ENCODE measurements at regions not wholly inside any gene's neighbourhood (a gene's known extent, or its start where the extent isn't known, plus 50 kb on each side); places are given as distances from the start of the nearest gene placed in this dataset.

GRCh38 chr5:24831989-24832388 is 187.2 kb upstream of the CDH10 start:
- no peak for DNase-seq (ENCODE audit: low spot score)

GRCh38 chr5:24823625-24824024 is 178.8 kb upstream of the CDH10 start:
- DNase-seq (ENCODE audit: low spot score) = peak; percentile 52

GRCh38 chr5:24819841-24820240 is 175.1 kb upstream of the CDH10 start:
- no peak for DNase-seq (ENCODE audit: low spot score)

- no peak for DNase-seq (ENCODE audit: low spot score)
These were observed 173.2 kb upstream of the CDH10 start for GRCh38 chr5:24817966-24818365.

GRCh38 chr5:24816206-24816605 is 171.4 kb upstream of the CDH10 start:
- DNase-seq (ENCODE audit: low spot score) = no peak

- DNase-seq (ENCODE audit: low spot score) = no peak
These were observed 160.5 kb upstream of the CDH10 start for GRCh38 chr5:24805230-24805629.

- no peak for DNase-seq (ENCODE audit: low spot score)
These were observed 159.5 kb upstream of the CDH10 start for GRCh38 chr5:24804221-24804681.

- DNase-seq (ENCODE audit: low spot score) = no peak
These were observed 146.5 kb upstream of the CDH10 start for GRCh38 chr5:24791326-24791725.

GRCh38 chr5:24789611-24790351 is 145.0 kb upstream of the CDH10 start:
- DNase-seq (ENCODE audit: low spot score) = no peak

- no peak for DNase-seq (ENCODE audit: low spot score)
These were observed 144.2 kb upstream of the CDH10 start for GRCh38 chr5:24788829-24789514.

- DNase-seq (ENCODE audit: low spot score) = no peak
These were observed 141.3 kb upstream of the CDH10 start for GRCh38 chr5:24786108-24786507.

- DNase-seq (ENCODE audit: low spot score) = no peak
These were observed 138.8 kb upstream of the CDH10 start for GRCh38 chr5:24783596-24783995.

GRCh38 chr5:24777392-24777791 is 132.6 kb upstream of the CDH10 start:
- no peak for DNase-seq (ENCODE audit: low spot score)

GRCh38 chr5:24773261-24773660 is 128.5 kb upstream of the CDH10 start:
- DNase-seq (ENCODE audit: low spot score) = no peak

- DNase-seq (ENCODE audit: low spot score) = no peak
These were observed 122.3 kb upstream of the CDH10 start for GRCh38 chr5:24767086-24767485.

GRCh38 chr5:24765219-24765618 is 120.4 kb upstream of the CDH10 start:
- no peak for DNase-seq (ENCODE audit: low spot score)

- DNase-seq (ENCODE audit: low spot score) = no peak
These were observed 105.6 kb upstream of the CDH10 start for GRCh38 chr5:24750355-24750754.

- DNase-seq (ENCODE audit: low spot score) = no peak
These were observed 104.9 kb upstream of the CDH10 start for GRCh38 chr5:24749701-24750100.

- no peak for DNase-seq (ENCODE audit: low spot score)
These were observed 102.5 kb upstream of the CDH10 start for GRCh38 chr5:24747327-24747726.

- no peak for DNase-seq (ENCODE audit: low spot score)
These were observed 97.6 kb upstream of the CDH10 start for GRCh38 chr5:24742334-24742733.

- no peak for DNase-seq (ENCODE audit: low spot score)
These were observed 92.4 kb upstream of the CDH10 start for GRCh38 chr5:24737163-24737562.

- DNase-seq (ENCODE audit: low spot score) = no peak
These were observed 90.5 kb upstream of the CDH10 start for GRCh38 chr5:24735284-24735683.

- no peak for DNase-seq (ENCODE audit: low spot score)
These were observed 87.4 kb upstream of the CDH10 start for GRCh38 chr5:24732184-24732583.

- DNase-seq (ENCODE audit: low spot score) = no peak
These were observed 76.0 kb upstream of the CDH10 start for GRCh38 chr5:24720743-24721142.
